Adrenal gland (tissue), 9 donors: ENCODE measurements at regions not wholly inside any gene's neighbourhood (a gene's known extent, or its start where the extent isn't known, plus 50 kb on each side); places are given as distances from the start of the nearest gene placed in this dataset.
A peak's percentile ranks its signal among the peaks of the same experiment; 100 is the strongest.

Experiments
- DNase-seq, 7 donors: peaks; one replicate each; pipeline ENCODE4 v3.0.0-alpha.2; 2019 to 2020
- H3K27ac ChIP-seq, 5 donors: fragments of 200-600 bp; sonication (generic) in 4 of 5; 1 replicate in 3 of 5; 2 replicates in 2 of 5; pipeline versions ENCODE4 v1.5.1 to v1.8.0; 2016 to 2020; ENCODE audit warnings: mild to moderate bottlenecking in 1 of 5
- H3K27me3 ChIP-seq: fragments of 200-600 bp; 2 replicates; pipeline ENCODE4 v1.8.0; 2021
- H3K36me3 ChIP-seq, 2 donors: fragments of 200-600 bp; replicated peaks in 1 of 2; 1 replicate in 1 of 2; 2 replicates in 1 of 2; pipeline versions ENCODE4 v1.5.1 to v1.8.0; 2018 to 2022
- H3K4me1 ChIP-seq, 2 donors: fragments of 200-600 bp; replicated peaks in 1 of 2; 1 replicate in 1 of 2; 2 replicates in 1 of 2; pipeline versions ENCODE4 v1.5.1 to v1.8.0; 2018 to 2021
- H3K4me3 ChIP-seq, 4 donors: fragments of 200-600 bp; sonication (generic) in 3 of 4; one replicate each; pipeline ENCODE4 v1.5.1; 2016 to 2018
- H3K9me3 ChIP-seq, 3 donors: fragments of 200-600 bp; sonication (generic) in 1 of 3; replicated peaks in 1 of 3; 1 replicate in 2 of 3; 2 replicates in 1 of 3; pipeline versions ENCODE4 v1.5.1 to v1.8.0; 2016 to 2021
- POLR2A ChIP-seq, 2 donors: fragments of 450-650 bp; IDR thresholded peaks; one replicate each; pipeline ENCODE4 v1.6.1; 2017; ENCODE audit warnings: antibody characterized with exemption in 2 of 2, mild to moderate bottlenecking in 2 of 2, moderate library complexity in 1 of 2
- WGBS, 4 donors: extraction: QIAGEN DNeasy Blood & Tissue Kit in 2 of 4; methylation state at CpG; one replicate each; pipeline versions ENCODE4 v1.1.5 to v1.1.7; 2013 to 2017; 5-methylcytosine and 5-hydroxymethylcytosine counted together
- intact Hi-C, 2 donors: fragments of 100-400 bp; cut with DNase I; formaldehyde crosslinking; loops; one replicate each; pipeline versions ENCODE4 v1.14.1 to v1.15.0; 2022 to 2023
- TF ChIP-seq, protein P1 (sequence below), 6 experiments: fragments of 450-650 bp in 4 of 6; fragments of 200-600 bp in 2 of 6; sonication (generic) in 1 of 6; IDR thresholded peaks; 1 replicate in 5 of 6; 2 replicates in 1 of 6; pipeline versions ENCODE4 v1.5.1 to v1.8.0; 2016 to 2021; ENCODE audit warnings: antibody characterized with exemption in 6 of 6, mild to moderate bottlenecking in 2 of 6, moderate library complexity in 1 of 6
- donor health status: healthy with polysubstance abuse.
- donor health status: Bipolar disorder and iron deficiency.
- donor health status: DM: yes; HTN: yes; CAD: no.
- donor health status: DM: no; HTN: no; CAD: no.
- donor health status: DM: no; HTN: no; CAD: no.

DNA sequence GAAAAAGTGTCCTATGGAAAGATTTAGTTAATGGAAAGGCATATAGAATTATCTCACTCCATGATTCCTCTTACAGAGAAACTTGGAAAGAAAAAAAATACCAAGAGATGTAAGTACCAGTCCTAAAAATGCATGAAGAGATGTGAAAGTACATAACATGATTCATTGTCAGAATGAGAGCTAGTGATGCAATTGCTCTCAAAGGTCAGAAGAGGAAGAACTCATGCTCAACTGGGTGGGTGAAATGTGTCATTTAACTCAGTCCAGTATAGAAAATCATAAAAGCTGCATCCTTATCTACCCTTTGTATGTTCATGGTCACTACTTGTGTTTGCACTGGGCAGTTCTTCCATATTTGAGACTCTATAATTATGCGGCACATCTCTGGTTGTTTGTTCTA is 300.0 kb upstream of the PIK3C3 start:
- H3K9me3 ChIP-seq = no peaks in the 10 kb centered on the region
- no peaks in the 10 kb centered on the region for H3K36me3 ChIP-seq
- no peak overlapping the region for H3K4me3 ChIP-seq
- no peaks in the 10 kb centered on the region for H3K4me1 ChIP-seq
- intact Hi-C loops = no loop called here
- no peaks in the 10 kb centered on the region for H3K27me3 ChIP-seq
- no peak overlapping the region for H3K27ac ChIP-seq
- DNase-seq = no peak
- TF ChIP-seq, protein P1, sequence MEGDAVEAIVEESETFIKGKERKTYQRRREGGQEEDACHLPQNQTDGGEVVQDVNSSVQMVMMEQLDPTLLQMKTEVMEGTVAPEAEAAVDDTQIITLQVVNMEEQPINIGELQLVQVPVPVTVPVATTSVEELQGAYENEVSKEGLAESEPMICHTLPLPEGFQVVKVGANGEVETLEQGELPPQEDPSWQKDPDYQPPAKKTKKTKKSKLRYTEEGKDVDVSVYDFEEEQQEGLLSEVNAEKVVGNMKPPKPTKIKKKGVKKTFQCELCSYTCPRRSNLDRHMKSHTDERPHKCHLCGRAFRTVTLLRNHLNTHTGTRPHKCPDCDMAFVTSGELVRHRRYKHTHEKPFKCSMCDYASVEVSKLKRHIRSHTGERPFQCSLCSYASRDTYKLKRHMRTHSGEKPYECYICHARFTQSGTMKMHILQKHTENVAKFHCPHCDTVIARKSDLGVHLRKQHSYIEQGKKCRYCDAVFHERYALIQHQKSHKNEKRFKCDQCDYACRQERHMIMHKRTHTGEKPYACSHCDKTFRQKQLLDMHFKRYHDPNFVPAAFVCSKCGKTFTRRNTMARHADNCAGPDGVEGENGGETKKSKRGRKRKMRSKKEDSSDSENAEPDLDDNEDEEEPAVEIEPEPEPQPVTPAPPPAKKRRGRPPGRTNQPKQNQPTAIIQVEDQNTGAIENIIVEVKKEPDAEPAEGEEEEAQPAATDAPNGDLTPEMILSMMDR (IDR thresholded peaks at IDR 0.05) = no peak
- TF ChIP-seq POLR2A (IDR thresholded peaks at IDR 0.05) = no peak
- 87 to 100% (median 92%) methylated on average over 1 of the region's 1 CpG for WGBS, 4 donors

DNA sequence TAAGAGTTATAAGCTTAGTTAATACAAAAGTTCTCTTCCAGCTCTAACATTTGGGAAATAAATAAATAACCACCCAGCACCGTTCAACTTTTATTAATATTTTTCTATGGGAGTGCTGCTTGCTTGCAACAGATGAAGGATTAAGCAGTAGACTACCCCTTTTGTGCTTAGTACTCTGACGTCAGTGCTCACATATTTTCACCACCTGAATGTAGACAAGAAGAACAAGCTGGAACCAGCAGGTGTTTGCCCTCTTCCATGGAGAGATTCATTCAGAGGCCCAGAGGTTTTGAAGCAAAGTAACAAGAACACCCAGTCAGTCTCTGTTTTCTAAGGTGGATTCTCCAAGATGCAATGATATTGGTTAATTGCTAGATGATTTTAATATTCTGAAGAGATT is 307.1 kb upstream of the PIK3C3 start:
- H3K27me3 ChIP-seq = no peaks in the 10 kb centered on the region
- no peaks in the 10 kb centered on the region for H3K4me1 ChIP-seq
- intact Hi-C loops = no loop called here
- H3K36me3 ChIP-seq = no peaks in the 10 kb centered on the region
- TF ChIP-seq, protein P1 (IDR thresholded peaks at IDR 0.05) = no peak
- no peak for TF ChIP-seq POLR2A (IDR thresholded peaks at IDR 0.05)
- H3K9me3 ChIP-seq = no peaks in the 10 kb centered on the region
- no peak for DNase-seq
- 63 to 87% (median 78%) methylated on average over 2 of the region's 2 CpGs for WGBS, 4 donors
- H3K27ac ChIP-seq = no peak overlapping the region
- no peak overlapping the region for H3K4me3 ChIP-seq

DNA sequence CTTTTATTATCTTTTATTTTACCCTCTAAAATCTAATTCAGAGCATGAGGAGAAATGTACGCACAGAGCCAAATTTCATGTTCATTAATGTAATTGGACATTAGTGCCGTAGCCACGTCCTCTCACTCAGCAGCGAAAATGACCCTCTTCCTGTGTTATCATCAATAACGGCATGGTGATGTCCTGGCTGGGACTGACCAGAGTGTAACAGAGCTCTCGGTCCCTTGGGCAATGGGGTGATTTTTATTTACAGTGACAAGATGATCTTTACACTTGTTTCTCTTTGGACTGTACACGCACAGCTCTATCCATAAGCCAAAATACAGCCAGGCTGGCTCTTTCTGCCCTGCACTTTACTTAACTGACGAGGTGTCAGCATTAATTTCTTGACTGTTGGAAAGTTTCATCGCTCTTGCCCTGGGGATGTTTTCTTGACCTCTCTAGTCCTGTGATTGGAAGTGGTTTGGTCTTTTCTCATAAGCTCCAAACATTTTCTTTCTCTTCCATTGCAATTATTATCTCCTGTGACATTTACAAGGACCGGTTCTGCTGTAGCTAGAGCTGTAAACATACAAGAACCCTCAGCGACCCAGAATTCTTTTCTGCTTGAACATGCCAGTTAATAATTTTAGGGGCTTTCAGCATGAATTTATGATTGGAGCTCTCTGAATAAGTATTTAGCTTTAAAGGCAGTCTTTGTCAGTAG is 308.0 kb upstream of the PIK3C3 start:
- no peaks in the 10 kb centered on the region for H3K36me3 ChIP-seq
- TF ChIP-seq, protein P1 (IDR thresholded peaks at IDR 0.05) = no peak
- TF ChIP-seq POLR2A (IDR thresholded peaks at IDR 0.05) = no peak
- no peak overlapping the region for H3K4me3 ChIP-seq
- peak in 1 of 7 donors; percentile 70 for DNase-seq
- peak overlapping the region in 1 of 5 donors; percentile 22 for H3K27ac ChIP-seq
- H3K9me3 ChIP-seq = no peaks in the 10 kb centered on the region
- no peaks in the 10 kb centered on the region for H3K27me3 ChIP-seq
- 53 to 64% (median 58%) methylated on average over 11 of the region's 11 CpGs for WGBS, 4 donors
- H3K4me1 ChIP-seq = no peaks in the 10 kb centered on the region
- intact Hi-C loops = no loop called here

DNA sequence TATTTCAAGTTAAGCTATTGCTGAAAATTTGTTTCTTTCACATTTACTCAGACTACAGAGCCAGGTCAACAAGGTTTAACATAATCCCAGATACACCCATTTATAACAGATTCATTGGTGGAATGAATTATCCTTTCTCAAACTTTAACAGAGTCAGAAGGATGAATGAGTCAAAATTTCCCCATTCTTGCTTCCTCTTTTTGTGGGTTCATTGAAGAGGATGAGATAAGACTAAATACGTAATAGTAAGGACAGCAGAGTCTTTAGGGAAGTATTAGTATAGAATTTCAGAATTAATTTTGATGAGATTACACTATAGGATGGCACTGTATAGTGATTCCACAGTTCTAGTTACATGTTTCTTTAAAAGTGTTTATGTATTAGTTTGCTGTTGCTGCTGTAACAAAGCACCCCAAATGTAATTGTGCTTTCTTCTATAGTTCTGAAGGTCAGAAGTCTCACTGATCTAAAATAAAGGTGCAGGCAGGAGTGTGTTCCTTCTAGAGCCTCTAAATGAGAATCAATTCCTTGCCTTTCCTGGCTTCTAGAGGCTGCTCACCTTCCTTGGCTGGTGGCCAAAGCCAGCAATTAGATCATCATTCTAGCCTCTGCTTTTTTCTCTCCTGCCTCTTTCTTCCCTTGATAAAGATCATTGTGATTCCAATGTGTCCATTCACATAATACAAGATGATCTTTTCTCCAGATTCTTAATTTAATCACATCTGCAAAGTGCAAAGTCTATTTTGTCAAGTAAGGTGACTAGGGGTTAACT is 309.3 kb upstream of the PIK3C3 start:
- H3K9me3 ChIP-seq = no peaks in the 10 kb centered on the region
- TF ChIP-seq POLR2A (IDR thresholded peaks at IDR 0.05) = no peak
- TF ChIP-seq, protein P1 (IDR thresholded peaks at IDR 0.05) = no peak
- WGBS, 4 donors = 33 to 88% (median 80%) methylated on average over 1 of the region's 1 CpG
- no peaks in the 10 kb centered on the region for H3K27me3 ChIP-seq
- H3K4me3 ChIP-seq = no peak overlapping the region
- H3K4me1 ChIP-seq = no peaks in the 10 kb centered on the region
- H3K27ac ChIP-seq = peak overlapping the region in 1 of 5 donors; percentile 22
- H3K36me3 ChIP-seq = no peaks in the 10 kb centered on the region
- DNase-seq = no peak
- intact Hi-C loops = no loop called here
